ENCODE measurements at regions not wholly inside any gene's neighbourhood (a gene's known extent, or its start where the extent isn't known, plus 50 kb on each side); places are given as distances from the start of the nearest gene placed in this dataset.
A peak's percentile ranks its signal among the peaks of the same experiment; 100 is the strongest.
"Not testable (repeated sequence)": the region's sequence is repeated elsewhere in the genome, so short reads cannot be mapped to it uniquely, and the experiment has no call there.

DNA sequence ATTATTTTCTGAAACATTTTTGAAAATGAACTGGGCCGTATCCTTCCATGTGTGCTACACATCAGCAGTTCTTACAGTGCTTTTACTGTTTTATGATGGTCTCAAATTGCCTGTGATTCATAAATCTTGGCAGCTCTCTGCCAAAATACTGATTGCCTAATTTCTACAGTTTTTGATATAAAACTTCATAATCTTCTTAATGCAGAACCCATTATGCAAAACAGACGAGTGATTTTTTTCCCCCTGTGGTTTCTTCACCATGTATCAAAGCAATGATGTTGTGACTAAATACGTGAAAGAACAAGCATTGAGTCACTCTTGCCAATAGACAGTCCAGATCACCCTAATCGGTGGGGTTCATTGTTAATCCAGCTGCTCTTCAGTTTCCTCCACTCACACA lies 156.4 kb upstream of the WDR1 start:
- DNase-seq: no peak

GRCh38 chr4:10272511-10272910 lies 155.9 kb upstream of the WDR1 start:
- no peak for DNase-seq

- no peak for DNase-seq
Measured at GRCh38 chr4:10267066-10267465, 150.5 kb upstream of the WDR1 start.

GRCh38 chr4:10260777-10261176 lies 144.2 kb upstream of the WDR1 start:
- DNase-seq: no peak

GRCh38 chr4:10259976-10260375 lies 143.4 kb upstream of the WDR1 start:
- DNase-seq: no peak

GRCh38 chr4:10256203-10256602 lies 139.6 kb upstream of the WDR1 start:
- DNase-seq: no peak

- DNase-seq: no peak
Measured at GRCh38 chr4:10253765-10254164, 137.2 kb upstream of the WDR1 start.

DNA sequence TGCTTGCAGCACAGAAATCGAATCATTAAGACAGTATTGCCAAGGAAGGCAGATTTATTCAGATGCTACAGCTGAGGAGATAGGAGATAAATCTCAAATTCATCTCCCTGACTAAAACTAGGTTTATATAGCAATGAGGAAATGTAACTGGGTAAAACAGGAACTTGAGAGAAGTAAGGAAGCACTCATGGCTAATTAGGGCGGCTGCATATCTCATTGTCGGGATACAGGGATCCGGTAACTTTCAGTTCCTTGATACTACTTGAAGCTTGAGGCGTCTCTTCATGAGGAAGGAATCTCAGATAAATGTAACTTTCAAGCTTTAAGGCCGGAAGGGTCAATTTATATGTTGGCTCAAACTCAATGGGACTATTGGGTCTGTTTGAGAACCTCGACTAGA lies 129.2 kb upstream of the WDR1 start:
- peak in 1 of 5 donors; percentile 0 for DNase-seq

DNA sequence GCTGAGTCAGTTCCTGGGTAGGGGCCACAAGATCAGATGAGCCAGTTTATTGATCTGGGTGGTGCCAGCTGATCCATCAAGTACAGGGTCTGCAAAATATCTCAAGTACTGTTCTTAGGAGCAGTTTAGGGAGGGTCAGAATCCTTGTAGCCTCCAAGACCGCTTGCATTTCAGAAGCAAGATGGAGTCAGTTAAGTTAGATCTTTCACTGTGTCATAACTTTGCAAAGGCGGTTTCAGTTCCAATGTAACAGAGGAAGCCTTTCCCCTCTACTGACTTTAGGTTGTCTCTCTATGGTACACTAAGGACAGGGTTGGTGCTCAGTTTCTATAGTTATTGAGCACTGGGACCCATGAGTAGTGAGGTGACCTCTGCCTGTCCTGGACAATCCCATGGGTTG lies 127.3 kb upstream of the WDR1 start:
- DNase-seq: no peak

GRCh38 chr4:10240691-10241090 lies 124.1 kb upstream of the WDR1 start:
- no peak for DNase-seq

- no peak for DNase-seq
Measured at GRCh38 chr4:10239982-10240654, 123.5 kb upstream of the WDR1 start.

DNA sequence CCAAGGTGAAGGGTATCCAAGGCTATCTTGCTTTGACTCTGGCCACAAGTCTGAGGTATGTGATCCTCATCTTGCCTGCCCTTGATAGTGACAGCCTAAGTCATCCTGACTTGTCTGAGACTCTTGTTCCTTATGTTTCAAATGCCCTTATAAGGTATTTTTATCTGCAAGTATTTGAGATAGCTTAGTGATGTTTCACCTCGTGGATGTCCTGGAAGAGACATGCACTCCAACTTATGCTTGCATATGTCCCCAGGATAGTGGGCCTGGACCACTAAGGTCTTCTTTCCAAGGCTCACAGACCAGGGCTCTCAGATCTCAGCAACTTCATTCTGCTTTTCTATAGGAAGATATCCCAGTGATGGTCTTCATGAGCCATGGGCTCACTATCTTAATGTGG lies 120.5 kb upstream of the WDR1 start:
- DNase-seq: peak in 1 of 5 donors; percentile 0

DNA sequence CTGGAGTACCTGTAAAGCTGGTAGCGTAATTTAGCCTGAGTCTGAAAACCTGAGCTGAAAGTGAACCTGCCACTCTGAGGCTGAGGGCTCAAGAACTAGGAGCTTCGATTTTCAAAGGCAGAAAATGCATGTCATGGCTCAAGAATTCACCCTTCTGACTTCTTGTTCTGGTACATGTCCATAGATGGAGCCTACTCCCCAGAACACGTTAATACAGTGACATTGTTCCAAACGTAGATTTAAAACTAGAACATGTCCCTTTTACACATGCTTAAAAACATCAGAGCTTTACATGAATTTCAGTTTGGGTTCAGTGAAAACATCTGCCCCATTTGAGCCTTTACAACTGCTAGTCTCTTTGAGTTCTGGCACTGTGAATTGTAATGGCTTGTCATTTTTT lies 115.5 kb upstream of the WDR1 start:
- DNase-seq: no peak

- DNase-seq: no peak
Measured at GRCh38 chr4:10226756-10227155, 110.2 kb upstream of the WDR1 start.

GRCh38 chr4:10225096-10225495 lies 108.5 kb upstream of the WDR1 start:
- DNase-seq: no peak

DNA sequence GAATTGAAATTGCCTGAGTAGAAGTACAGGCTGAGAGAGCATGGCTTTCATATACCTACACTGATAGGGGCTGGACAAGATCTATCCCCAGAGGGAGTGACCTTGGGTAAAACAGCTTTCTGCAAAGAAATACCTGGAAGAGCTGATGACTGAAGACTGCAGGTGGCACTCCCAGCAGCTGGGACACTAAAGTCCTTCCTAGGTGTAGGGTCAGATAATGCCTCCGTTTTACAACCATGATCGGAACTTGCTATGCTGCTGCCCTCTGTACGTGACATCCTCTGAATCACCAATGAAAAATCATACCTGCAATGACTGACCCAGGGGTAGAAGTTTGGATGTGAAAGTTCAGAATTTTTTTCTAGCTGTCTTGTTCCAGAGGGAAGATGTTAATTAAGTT lies 107.2 kb upstream of the WDR1 start:
- DNase-seq: no peak

DNA sequence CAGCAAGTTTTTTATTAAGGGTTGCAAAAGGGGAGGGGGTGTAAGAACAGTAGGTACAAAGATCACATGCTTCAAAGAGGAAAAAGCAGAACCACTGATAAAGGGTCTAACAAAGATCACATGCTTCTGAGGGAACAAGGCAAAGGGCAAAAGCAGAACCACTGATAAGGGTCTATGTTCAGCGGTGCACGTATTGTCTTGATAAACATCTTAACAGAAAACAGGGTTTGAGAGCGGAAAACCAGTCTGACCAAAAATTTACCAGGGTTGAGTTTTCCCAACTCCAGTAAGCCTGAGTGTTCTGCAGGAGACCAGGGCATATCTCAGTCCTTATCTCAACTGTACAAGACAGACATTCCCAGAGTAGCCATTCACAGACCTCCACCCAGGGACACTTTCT lies 96.9 kb upstream of the WDR1 start:
- DNase-seq: not testable (repeated sequence)

DNA sequence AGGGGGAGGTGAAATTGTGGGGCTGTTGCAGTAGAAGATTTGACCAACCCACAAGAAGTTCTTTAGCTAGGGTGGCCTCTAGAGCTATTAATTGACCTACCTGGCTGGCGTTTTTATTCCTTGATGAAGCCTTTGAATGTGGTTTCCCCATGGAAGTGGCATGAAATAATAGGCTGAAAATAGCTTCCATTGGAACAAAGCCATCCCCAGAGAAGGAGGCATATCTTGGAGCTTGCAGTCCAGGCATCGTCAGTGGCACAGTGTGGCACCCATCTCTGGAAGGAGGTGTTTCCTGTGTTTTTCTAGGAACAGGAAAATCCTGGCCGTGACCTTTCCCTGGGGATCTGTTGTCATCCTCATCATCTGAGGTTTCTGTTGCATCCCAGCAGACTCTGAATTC lies 96.3 kb upstream of the WDR1 start:
- DNase-seq: no peak

DNA sequence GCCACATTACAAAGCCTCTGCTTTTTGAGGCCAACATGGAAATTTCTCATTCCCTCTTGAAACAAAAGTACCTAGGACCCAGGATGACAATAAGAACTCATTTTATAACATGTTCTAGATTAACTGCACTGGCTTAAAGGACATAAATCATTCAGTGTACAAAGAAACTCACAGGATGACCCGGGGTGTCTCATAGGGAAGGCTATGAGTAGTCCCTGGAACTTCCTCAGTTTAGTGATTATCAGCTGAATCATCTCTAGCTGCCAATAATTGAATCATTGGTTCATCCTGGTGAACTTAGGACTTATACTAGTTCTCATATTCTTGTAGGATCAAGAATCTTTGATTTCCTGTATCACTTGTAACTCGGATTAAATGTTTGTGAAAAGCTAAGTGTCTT lies 95.8 kb upstream of the WDR1 start:
- DNase-seq: no peak

DNA sequence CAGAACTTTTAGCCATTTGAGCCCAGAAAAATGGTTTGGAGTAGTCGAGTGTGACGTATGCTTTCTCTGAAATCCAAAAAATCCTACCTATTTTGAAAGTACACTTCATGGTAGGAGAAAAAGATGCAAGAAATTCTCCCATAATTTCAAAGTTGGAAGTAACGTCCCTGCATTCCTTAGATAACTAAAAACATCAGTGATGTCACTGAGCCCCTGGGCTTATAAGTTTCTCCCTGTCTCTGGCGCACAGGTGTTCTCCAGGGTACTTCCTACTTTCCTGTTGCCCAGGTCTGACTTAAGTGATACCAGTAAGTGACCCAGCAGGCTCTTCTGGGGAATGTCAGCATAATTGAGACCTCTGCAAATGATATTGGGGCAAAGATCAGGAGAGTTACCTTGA lies 90.5 kb upstream of the WDR1 start:
- no peak for DNase-seq

GRCh38 chr4:10205223-10205622 lies 88.6 kb upstream of the WDR1 start:
- no peak for DNase-seq

DNA sequence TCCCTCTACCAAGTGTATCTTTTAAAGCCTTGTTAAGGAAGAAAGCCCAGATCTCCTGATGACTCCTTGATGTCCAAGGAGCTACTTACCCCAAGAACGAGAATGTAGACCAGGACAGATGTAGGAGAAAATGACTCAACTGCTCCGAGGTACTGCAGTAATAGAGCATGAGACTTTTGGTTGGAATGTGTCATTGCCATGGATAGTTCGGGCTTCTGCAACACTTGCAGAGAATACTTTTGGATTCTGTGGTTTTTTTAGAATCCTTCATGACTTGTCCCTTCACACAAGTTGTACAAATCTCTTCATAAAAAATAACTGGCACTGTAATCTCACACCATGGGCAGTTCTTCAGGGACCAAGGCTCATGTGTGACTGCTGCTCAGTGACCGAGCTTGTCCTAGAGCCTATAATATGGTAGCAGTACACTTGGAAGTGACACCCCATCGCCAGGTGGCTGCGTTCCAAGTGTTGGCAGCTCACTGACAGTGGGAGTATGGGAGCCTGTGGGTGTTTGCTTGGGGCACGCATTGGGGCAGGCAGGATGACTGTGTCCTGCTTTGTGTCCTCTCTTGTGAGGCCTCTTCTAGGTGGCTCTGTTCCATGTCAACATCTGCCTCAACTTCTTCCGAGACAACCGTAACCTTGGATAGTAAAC lies 87.9 kb upstream of the WDR1 start:
- DNase-seq: peak in 1 of 5 donors; percentile 0

DNA sequence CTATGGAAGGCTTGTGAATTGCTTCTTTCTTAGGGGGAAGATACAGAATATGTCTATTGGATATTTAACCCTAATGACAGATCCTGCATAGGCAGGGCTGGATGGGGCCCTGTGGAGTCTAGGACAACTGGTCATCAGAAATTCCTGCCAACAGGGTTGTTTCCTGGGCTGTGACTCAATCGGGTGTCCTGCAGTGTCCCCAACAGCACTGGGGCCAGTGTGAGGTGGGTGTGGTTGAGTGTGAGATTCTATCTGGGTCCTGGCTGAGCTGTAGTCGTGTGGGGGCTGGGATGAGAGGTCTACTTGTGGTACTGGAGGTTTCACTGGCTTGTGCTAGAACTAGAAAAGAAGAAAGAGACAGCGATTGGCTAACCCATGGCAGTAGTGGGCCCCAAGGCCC lies 87.3 kb upstream of the WDR1 start:
- no peak for DNase-seq

- DNase-seq: peak in 1 of 5 donors; percentile 0
Measured at GRCh38 chr4:10201381-10202223, 85.0 kb upstream of the WDR1 start.
